ENCODE measurements at regions not wholly inside any gene's neighbourhood (a gene's known extent, or its start where the extent isn't known, plus 50 kb on each side); places are given as distances from the start of the nearest gene placed in this dataset.

DNA sequence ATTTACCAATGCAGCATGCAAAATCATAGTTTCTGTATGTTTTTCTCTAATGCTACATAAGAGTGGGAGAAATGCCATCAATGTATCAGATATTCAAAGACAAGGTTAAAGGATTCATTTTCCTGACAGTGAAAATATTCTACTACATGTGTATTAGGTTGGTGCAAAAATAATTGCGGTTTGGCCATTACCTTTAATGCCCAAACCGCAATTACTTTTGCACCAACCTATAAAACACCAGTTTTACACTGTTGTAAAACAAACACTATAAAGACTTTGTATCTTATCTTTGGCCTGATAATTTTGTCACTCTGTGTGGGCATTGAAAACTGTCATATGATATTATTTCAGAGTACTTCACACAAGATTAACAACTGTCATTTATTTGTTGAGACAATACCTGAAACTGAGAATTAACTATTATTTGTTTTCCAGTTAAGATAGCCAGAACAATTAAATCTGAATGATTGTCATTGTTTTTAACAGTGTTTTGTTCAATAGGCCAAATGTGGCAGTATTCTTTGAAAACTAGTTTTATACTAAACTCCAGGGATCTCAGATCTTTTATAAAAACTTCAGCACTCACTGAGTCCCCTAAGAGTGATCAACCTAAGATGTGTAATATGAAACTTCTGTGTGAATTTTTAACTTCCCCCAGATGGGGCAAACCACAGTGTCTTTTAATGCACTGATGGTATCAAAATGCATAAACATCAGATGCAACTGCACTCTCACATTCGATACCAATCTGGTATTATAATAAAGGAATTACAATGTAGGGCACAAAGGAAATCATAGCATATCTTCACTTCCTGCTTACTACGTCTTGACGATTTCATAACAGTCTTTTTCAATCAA is 53.8 kb upstream of the FBN2 start:
- DNase-seq (ENCODE audit: low read depth in 3 of 3), result no peak

GRCh38 chr5:128596071-128596470 is 58.0 kb upstream of the FBN2 start:
- DNase-seq (ENCODE audit: low read depth in 3 of 3), result no peak

GRCh38 chr5:128597156-128597555 is 59.1 kb upstream of the FBN2 start:
- DNase-seq (ENCODE audit: low read depth in 3 of 3), result no peak

DNA sequence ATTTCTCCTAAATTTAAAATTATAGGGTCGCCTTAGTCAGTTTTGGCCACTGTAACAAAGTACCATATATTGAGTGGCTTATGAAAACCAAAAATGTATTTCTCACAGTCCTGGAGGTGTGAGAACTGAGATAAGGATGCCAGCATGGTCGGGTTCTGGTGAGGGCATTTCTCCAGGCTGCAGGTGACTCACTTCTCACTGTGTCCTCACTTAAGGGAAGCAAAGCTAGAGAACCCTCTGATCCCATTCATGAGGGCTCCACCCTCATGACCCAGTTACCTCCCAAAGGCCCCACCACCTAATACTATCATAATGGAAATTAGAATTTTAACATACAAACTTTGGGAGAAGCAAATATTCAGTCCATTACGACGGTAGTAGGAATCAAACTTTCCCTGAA is 75.1 kb upstream of the FBN2 start:
- no peak for DNase-seq (ENCODE audit: low read depth in 3 of 3)

DNA sequence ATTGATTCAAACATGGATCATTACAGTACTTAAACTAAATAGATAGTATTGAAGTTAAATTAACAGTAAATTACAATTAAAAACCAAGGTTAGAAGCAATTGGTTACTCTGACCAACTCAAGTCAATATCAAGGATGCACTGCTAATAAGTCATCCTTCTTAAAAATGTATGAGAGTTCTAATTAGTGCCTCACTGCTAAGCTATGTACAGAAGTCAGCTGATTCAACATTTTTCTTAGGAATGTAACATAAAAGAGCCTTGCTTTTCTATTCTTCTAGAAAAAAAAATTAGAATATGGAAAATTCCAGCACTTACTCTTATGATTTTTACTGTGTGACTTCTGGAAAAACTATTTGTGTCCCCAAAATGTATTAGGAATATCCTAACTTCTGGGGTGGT is 75.7 kb upstream of the FBN2 start:
- DNase-seq (ENCODE audit: low read depth in 3 of 3), result no peak

DNA sequence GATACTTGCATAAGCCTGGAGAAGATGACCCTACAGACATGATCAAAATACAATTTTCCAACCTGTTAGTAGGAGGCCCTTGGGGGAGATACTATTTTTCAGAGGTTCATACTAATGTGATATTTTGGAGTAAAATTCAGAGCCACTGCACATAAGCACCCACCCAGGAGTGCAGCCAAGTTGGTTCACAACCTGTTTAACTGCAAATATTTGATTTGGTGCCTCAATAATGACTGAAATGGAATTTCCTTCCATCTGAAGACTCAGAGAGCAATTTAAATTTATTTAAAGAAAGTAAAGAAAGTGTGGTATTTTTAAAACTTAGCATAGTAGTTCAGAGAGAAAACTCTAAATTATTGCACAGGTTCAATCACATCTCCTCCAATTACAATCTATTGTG is 77.5 kb upstream of the FBN2 start:
- no peak for DNase-seq (ENCODE audit: low read depth in 3 of 3)

DNA sequence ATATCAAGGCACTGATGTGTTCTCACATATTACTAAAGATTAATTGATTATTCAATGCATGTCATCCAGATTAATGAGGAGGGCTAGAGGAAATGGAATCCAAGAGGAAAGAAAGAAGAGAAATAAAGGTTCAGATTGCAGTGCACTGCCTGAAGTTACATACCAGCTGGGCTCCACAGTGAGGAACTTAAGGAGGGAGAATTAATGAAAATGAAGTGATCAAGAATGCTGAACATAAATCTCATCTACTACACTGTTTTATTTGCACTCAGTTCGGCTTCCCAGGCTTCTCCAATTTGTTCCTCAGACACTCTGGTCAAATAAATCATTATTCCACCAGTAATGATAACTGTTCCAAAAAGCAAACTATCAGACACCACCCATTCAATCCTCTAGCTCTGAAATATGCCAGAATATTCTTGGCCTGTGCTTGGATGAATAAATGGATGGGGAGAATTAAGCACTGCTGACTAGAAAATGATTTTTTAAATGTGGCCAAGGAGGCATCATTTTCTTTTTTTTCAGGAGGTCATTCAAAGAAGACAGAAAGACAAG is 88.6 kb upstream of the FBN2 start:
- no peak for DNase-seq (ENCODE audit: low read depth in 3 of 3)

- DNase-seq (ENCODE audit: low read depth in 3 of 3), result no peak
These were observed 89.9 kb upstream of the FBN2 start for GRCh38 chr5:128627939-128628338.

DNA sequence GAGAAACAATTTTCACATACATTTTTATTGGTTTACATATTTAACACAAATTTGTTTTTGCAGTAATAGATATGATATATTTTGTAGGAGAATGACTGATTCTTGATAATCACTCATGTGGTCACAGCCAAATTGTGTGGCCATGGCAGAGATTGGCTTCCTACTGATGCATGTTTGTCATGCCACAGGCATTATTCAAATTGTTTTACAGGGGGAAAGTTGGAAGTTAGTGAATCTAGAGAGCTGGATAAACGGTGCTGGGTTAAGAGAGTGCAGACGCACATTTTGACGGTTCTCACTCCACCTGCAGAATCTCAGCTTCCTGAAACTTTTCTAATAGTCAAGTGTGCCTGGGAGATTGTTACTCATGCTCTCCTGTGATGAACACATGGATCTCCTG is 91.1 kb upstream of the FBN2 start:
- DNase-seq (ENCODE audit: low read depth in 3 of 3), result no peak

- no peak for DNase-seq (ENCODE audit: low read depth in 3 of 3)
These were observed 92.1 kb upstream of the FBN2 start for GRCh38 chr5:128630121-128630520.

- DNase-seq (ENCODE audit: low read depth in 3 of 3), result no peak
These were observed 93.7 kb upstream of the FBN2 start for GRCh38 chr5:128631771-128632170.

DNA sequence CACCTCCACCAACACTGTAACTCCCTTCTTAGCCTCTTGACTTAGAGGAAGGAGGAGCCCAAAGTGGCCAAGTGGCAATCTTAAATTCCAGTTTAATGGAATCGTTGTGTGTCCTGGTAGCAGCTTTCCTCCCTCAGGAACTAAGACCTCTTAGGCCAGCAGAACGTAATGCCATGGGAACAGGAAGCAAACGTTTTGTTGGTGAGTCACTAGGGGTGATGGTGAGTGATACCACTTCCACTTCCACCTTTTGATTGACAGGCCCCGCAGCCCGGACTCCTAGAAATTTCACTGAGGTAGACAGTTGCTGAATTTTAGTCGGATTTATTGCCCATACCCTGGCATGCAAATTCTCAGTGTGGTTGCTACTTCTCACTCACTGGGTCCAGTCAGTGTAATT is 94.2 kb upstream of the FBN2 start:
- no peak for DNase-seq (ENCODE audit: low read depth in 3 of 3)

- no peak for DNase-seq (ENCODE audit: low read depth in 3 of 3)
These were observed 95.9 kb upstream of the FBN2 start for GRCh38 chr5:128633901-128634300.

GRCh38 chr5:128635379-128635778 is 97.3 kb upstream of the FBN2 start:
- no peak for DNase-seq (ENCODE audit: low read depth in 3 of 3)

GRCh38 chr5:128636361-128636760 is 98.3 kb upstream of the FBN2 start:
- no peak for DNase-seq (ENCODE audit: low read depth in 3 of 3)

GRCh38 chr5:128637031-128637430 is 99.0 kb upstream of the FBN2 start:
- no peak for DNase-seq (ENCODE audit: low read depth in 3 of 3)

DNA sequence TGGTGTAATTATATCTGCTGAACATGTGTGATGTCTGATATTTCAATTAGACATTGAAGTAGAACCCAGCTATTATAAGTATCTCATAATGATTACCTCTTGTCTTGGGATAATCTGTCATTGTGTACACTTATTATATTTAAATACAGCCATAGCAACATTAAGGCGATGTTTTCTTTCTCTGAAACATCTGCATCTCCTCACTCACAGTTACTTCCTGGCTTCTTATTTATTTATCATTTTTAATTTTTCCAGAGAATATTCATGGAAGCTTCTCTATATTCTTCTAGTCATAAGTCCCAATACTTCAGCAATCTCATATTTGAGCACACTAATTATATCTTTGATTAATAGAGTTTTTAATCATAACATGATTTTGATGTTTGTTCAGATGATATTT is 103.8 kb upstream of the FBN2 start:
- DNase-seq (ENCODE audit: low read depth in 3 of 3), result no peak

DNA sequence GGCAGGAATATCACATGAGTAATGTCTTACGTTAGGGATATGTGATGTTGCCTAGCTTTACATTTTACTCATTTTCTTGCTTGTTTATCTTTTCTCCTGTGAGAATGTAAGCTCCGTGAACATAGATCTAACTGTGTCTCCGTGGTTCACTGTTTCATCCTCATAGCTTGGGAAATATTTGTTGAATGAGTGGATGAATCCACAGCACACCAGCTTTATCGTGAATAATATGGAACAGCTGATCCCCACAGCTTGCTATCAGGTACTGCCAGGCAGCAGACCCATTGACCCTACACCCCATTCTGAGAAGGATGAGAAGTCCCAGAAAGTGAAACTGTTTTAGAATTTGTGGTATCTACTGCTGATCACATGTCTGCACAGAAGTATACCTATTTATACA is 106.8 kb upstream of the FBN2 start:
- no peak for DNase-seq (ENCODE audit: low read depth in 3 of 3)

DNA sequence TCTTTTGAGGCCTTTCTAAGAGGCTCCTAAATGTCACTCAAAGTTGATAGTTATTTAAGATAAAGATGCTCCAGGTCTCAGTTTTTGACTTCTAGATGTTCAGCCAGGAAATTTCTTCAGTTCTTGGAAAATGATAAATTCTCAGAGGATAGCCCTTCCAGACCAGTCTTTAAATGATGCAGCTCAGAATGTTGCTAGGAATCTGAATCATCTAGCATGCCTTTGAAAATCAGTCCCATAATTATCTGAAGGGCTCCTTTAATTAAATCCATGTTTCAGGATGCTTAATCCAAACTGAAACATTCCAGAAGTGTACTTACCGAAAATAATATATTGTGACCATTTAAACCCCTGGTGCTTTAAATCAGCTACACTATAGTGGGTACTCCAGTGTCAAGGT is 107.5 kb upstream of the FBN2 start:
- no peak for DNase-seq (ENCODE audit: low read depth in 3 of 3)

GRCh38 chr5:128646176-128646575 is 108.1 kb upstream of the FBN2 start:
- no peak for DNase-seq (ENCODE audit: low read depth in 3 of 3)

DNA sequence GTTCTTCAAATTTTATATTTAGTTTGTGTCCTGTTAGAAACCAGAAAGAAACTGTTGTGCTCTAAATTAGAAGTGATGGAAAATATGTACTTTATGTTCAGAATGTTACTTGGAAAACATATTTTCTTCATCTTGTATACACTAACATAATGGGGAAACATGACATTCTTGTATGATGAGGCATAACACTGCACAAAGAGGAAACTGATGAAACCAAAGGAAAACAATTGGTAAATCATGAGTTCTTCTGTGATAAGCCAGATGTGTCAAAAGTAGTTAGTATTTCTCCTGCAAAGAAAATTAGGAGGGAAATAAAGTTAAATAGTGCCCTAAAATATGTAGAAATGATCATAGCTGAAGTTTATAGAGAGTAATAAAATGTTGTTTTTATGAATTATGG is 111.1 kb upstream of the FBN2 start:
- DNase-seq (ENCODE audit: low read depth in 3 of 3), result no peak

- no peak for DNase-seq (ENCODE audit: low read depth in 3 of 3)
These were observed 125.0 kb upstream of the FBN2 start for GRCh38 chr5:128662997-128663396.

DNA sequence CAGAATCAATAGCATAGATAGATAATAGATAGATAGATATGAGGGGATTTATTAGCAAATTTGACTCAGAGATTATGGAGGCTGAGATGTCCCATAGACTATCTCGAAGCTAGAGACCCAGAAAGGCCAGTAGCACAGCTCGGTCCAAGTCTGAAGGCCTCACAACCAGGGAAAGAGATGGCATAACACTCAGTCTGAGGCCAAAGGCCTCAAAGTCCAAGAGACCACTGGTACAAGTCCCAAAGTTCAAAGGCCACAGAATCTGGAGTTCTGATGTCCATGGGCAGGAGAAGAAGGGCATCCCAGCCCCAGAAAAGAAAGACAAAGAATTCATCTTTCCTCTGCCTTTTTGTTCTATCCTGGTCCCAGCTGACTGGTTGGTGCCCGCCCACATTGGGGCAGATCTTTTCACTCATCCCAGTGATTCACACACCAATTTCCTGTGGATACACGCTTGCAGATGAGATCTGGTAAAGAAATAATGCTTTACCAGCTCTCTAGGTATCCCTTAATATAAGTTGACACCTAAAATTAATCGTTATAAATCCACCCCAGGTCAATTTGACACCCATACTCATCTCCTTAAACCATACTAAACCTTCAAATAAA is 127.8 kb upstream of the FBN2 start:
- DNase-seq (ENCODE audit: low read depth in 3 of 3), result no peak
